Gastrocnemius medialis (tissue), 4 donors: ENCODE measurements at regions not wholly inside any gene's neighbourhood (a gene's known extent, or its start where the extent isn't known, plus 50 kb on each side); places are given as distances from the start of the nearest gene placed in this dataset.

Source experiments
- POLR2A ChIP-seq, 2 donors: fragments of 450-650 bp; IDR thresholded peaks; one replicate each; pipeline ENCODE4 v1.6.1; 2017; ENCODE audit warnings: antibody characterized with exemption in 2 of 2, mild to moderate bottlenecking in 2 of 2, moderate library complexity in 2 of 2
- TF ChIP-seq, protein P1 (sequence below), 5 experiments: fragments of 450-650 bp in 3 of 5; fragments of 200-600 bp in 2 of 5; sonication (generic) in 2 of 5; IDR thresholded peaks in 4 of 5; conservative IDR thresholded peaks in 1 of 5; 1 replicate in 4 of 5; 2 replicates in 1 of 5; pipeline ENCODE4 v1.5.1; 2016 to 2019; ENCODE audit warnings: antibody characterized with exemption in 5 of 5, mild to moderate bottlenecking in 3 of 5, moderate library complexity in 3 of 5

GRCh38 chr10:2826675-2827074, 240.7 kb upstream of the PFKP start:
- TF ChIP-seq POLR2A (IDR thresholded peaks at IDR 0.05): no peak
- TF ChIP-seq, protein P1, sequence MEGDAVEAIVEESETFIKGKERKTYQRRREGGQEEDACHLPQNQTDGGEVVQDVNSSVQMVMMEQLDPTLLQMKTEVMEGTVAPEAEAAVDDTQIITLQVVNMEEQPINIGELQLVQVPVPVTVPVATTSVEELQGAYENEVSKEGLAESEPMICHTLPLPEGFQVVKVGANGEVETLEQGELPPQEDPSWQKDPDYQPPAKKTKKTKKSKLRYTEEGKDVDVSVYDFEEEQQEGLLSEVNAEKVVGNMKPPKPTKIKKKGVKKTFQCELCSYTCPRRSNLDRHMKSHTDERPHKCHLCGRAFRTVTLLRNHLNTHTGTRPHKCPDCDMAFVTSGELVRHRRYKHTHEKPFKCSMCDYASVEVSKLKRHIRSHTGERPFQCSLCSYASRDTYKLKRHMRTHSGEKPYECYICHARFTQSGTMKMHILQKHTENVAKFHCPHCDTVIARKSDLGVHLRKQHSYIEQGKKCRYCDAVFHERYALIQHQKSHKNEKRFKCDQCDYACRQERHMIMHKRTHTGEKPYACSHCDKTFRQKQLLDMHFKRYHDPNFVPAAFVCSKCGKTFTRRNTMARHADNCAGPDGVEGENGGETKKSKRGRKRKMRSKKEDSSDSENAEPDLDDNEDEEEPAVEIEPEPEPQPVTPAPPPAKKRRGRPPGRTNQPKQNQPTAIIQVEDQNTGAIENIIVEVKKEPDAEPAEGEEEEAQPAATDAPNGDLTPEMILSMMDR (IDR thresholded peaks at IDR 0.05 in 4 of 5, conservative IDR thresholded peaks at IDR 0.05 in 1 of 5): no peak
